HCEC 1CT (cell line): ENCODE measurements at regions not wholly inside any gene's neighbourhood (a gene's known extent, or its start where the extent isn't known, plus 50 kb on each side); places are given as distances from the start of the nearest gene placed in this dataset.
"Not testable (repeated sequence)": the region's sequence is repeated elsewhere in the genome, so short reads cannot be mapped to it uniquely, and the experiment has no call there.

ENCODE experiments used
- DNase-seq: peaks from one replicate; pipeline ENCODE4 v3.0.0-alpha.2; 2017

GRCh38 chr11:126149759-126150625 lies 61.5 kb downstream of the RPUSD4 start:
- no peak for DNase-seq

- DNase-seq, result no peak
Measured at GRCh38 chr11:126148317-126148716, 63.1 kb downstream of the RPUSD4 start.

- DNase-seq, result no peak
Measured at GRCh38 chr11:126147208-126148111, 64.0 kb downstream of the RPUSD4 start.

- no peak for DNase-seq
Measured at GRCh38 chr11:126146454-126147192, 64.8 kb downstream of the RPUSD4 start.

- no peak for DNase-seq
Measured at GRCh38 chr11:126145954-126146353, 65.5 kb downstream of the RPUSD4 start.

- not testable (repeated sequence) for DNase-seq
Measured at GRCh38 chr11:126143491-126143890, 68.0 kb downstream of the RPUSD4 start.

GRCh38 chr11:126140926-126141280 lies 70.5 kb downstream of the RPUSD4 start:
- DNase-seq, result peak; percentile 41

GRCh38 chr11:126140201-126140925 lies 71.1 kb downstream of the RPUSD4 start:
- DNase-seq, result no peak

GRCh38 chr11:126139111-126140091 lies 72.0 kb downstream of the RPUSD4 start:
- peak; percentile 50 for DNase-seq

GRCh38 chr11:126138636-126139035 lies 72.8 kb downstream of the RPUSD4 start:
- DNase-seq, result no peak

- DNase-seq, result no peak
Measured at GRCh38 chr11:126137136-126137535, 74.3 kb downstream of the RPUSD4 start.

GRCh38 chr11:126136507-126136906 lies 73.8 kb upstream of the CDON start:
- peak; percentile 84 for DNase-seq

GRCh38 chr11:126135235-126136176 lies 72.8 kb upstream of the CDON start:
- DNase-seq, result no peak

GRCh38 chr11:126134461-126135155 lies 71.9 kb upstream of the CDON start:
- no peak for DNase-seq

GRCh38 chr11:126133901-126134300 lies 71.2 kb upstream of the CDON start:
- DNase-seq, result no peak

- peak; percentile 14 for DNase-seq
Measured at GRCh38 chr11:126132319-126132718, 69.7 kb upstream of the CDON start.

GRCh38 chr11:126130781-126131180 lies 68.1 kb upstream of the CDON start:
- DNase-seq, result not testable (repeated sequence)

- no peak for DNase-seq
Measured at GRCh38 chr11:126129727-126130671, 67.3 kb upstream of the CDON start.
